HG03460 (cell line): ENCODE measurements at regions not wholly inside any gene's neighbourhood (a gene's known extent, or its start where the extent isn't known, plus 50 kb on each side); places are given as distances from the start of the nearest gene placed in this dataset.

Experiments
- ATAC-seq: cut with Tn5 transposase; IDR thresholded peaks from one replicate; pipeline ENCODE4 v1.9.1; 2021; ENCODE audit not compliant: unreplicated experiment

DNA sequence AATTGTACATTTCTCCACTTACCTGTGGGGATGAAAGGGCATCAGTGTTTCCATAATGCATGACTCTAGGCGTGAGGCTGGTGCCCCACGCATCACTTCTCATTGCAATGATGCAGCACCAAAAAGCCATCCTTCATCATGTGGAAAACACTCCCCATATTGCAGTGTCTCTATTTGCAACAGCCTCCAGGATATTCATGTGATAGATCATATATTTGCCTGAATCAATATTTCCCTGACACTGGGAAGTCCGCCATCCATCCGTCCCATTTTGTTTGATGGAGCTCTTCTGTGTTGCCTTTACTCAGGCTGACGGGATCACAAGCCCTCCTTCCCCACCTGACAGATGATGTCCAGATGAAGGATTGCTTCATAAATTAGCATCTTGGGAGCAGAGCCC lies 74.5 kb upstream of the CAMK1G start:
- ATAC-seq = no peak

DNA sequence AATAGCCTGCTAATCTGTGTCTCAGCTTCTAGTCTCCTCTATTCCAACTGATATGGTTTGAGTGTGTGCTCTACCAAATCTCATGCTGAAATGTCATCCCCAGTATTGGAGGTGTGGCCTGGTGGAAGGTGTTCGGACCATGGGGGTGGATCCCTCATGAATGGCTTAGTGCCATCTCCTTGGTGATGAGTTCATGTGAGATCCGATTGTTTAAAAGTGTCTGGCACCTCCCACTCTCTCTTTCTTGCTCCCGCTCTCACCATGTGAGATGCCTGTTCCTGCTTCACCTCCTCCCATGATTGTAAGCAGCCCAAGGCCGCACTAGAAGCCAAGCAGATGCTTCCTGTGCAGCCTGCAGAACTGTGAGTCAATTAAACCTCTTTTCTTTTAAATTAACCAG lies 73.5 kb upstream of the CAMK1G start:
- ATAC-seq = no peak

DNA sequence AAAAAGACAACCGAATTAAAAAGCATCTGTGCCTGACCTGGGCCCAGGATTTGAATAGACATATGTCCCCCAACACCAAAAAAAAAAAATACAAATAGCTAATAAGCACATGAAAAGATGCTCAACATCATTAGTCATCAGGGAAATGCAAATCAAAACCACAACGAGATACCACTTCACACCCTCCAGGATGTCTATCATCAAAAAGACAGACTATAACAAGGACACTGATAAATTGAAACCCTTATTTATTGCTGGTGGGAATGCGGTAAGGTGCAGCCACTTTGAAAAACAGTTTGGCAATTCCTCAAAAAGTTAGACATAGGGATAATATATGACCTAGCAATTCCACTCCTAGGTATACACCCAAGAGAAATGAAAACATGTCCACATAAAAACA lies 72.3 kb upstream of the CAMK1G start:
- ATAC-seq = no peak

DNA sequence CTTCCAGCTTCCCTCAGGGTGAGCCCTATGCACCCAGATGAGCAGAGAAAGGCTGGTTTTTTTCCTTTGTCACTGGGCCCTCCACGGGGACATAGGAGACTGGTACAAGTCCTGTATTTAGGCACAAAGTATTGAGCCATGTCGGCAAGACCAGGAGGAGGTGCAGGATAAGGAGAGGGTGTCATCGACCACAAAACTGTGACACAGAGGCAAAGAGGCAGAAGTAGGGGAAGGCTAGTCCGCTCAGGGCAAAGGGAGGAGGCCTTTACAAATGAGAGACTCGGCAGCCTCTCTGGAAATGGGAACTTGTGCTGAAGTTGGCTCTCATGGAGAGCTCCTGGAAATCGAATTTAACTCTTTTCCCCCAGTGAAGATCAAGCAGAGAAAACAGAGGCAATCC lies 70.7 kb upstream of the CAMK1G start:
- no peak for ATAC-seq

DNA sequence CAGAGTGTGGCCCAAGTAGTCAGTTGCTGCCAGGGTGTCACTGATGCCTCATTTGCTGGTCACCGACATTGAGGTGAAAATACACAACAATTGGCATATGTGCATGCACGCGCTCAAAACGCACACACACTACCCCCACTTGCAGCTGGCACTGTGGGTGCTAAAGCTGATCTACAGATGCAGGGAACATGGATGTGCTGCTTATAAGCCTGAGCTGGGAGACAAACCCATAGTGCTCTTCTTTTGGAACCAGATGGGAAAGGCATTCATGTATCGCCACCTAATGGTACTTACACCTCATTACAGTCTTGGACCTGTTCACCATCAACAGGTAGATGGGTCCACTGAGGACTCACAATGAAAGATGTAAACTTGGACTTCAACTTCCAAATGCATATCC lies 70.3 kb upstream of the CAMK1G start:
- ATAC-seq = no peak

DNA sequence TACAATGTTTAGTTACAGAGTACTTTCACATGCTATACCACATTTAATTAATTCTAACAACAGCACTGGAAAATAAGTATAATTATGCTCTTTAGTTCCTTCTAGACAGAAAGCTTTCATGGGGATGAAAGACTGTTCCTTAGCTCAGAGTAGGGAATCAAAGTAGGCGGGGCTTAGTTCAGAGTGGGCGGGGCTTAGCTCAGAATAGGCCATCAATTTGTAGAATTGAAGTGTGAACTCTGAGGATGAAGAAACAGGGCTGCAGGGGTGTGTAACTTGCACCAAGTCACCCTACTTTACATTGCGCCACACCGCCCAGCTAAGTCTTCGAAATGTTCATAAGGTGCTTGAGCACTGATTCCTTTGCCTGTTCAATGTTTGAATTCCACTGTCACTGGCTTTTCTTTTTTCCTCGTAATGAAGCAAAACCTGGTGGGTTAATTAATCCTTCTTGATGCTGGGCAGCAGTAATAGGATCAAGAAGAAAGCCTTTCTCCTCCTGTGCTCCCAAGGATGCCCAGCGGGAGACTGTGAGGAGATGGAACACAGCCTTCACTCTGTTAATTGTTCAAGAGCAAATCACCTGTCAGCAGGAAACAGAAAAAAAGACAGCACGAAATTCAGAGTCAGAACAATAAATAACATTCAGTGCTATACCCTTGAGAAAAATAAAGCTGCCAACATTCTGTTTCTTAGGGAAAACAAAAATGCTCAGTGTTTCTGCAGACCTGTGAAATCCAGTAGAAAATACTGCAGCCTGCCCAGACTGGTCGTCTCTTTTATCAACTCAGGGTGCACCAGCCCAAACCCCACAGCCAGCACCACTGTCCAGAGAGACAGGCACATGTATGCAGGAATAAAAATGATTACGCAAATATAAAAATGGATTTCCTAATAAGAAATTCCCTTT lies 66.5 kb upstream of the CAMK1G start:
- ATAC-seq = no peak

DNA sequence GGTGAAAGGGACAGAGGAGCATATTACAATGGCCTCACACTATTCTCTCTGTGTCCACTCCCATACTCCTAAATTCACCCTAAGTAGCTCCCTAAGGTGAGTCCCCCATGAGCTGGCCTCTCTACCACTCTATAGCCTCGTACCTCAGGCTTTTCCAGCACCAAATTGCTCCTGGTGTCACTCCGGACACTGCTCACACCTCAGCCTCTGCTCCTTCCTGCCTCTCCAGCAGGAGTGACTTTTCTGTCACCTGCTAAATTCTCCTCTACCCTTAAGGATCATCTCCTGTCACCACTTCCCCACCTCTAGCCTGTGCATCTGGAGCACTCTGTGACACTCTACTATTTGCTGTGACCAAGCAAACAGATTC lies 65.8 kb upstream of the CAMK1G start:
- no peak for ATAC-seq

DNA sequence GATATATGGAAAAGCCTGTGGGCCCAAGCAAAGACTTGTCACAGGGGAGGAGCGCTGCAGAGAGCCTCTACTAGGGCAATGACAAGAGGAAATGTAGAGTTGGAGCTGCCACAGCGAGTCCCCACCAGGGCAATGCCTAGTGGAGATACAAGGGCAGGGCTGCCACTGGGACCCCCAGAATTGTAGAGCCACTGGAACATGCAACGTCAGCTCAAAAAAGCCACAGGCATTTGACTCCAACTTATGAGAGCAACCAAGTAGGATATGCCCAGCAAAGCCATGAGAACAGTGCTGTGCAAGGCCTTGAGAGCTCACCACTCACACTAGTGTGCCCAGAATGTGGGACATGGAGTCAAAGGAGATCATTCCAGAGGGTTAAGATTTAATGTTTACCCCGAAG lies 63.7 kb upstream of the CAMK1G start:
- no peak for ATAC-seq

DNA sequence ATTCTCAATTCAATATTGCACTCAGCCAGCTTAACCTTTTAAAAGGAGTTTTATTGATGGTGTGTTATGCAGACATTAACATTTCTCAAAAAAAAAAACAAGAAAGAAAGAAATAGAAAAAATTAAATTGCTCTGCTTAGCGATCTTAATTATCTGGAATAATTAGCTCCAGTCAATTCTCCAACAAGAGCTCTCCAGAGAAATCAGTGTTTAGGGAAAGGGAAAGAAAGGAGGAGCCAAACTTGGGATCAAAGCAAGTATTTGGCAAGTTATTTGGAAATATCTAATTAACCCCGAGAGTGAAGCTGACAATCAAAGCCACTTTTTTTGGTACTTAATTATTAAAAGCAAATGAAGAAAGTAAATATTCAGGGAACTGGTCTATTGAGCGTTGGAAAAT lies 60.7 kb upstream of the CAMK1G start:
- ATAC-seq = no peak

DNA sequence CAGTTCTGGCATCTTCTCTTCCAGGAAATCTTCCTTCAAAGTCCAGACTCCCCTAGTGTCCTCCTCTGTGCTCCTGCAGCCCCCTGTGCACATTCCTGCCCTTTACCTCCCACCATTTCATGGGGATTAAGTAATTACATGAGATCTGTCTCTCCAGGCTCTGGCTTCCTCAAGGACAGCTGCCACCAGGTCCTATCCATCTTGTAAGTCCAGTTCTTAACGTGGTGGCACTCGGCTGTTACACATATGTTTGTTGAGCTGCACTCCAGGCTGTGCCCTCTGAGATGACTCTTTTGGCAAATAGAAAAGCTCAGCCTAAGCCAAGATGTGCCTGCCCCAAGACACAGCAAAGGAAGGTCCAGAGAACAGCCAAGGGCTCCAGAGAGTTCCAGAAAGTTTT lies 57.4 kb upstream of the CAMK1G start:
- ATAC-seq = no peak

DNA sequence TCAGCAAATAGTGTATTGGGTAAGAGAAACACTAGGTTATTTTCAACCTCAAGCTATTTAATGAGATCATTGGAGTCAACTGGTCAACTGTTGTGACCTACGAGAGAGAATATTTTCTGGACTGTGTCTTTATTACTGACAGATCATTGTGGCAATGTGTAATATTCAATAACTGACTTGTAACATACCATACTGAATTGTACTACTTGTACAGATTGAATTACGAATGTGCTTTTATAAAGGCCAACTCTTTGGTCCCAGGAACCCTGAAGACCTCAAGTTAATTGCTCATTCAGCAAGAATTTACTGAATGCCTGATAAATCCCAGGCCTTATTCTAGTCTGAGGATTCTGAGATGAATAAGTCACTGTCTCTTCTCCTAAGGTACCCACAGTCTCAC lies 56.1 kb upstream of the CAMK1G start:
- no peak for ATAC-seq

DNA sequence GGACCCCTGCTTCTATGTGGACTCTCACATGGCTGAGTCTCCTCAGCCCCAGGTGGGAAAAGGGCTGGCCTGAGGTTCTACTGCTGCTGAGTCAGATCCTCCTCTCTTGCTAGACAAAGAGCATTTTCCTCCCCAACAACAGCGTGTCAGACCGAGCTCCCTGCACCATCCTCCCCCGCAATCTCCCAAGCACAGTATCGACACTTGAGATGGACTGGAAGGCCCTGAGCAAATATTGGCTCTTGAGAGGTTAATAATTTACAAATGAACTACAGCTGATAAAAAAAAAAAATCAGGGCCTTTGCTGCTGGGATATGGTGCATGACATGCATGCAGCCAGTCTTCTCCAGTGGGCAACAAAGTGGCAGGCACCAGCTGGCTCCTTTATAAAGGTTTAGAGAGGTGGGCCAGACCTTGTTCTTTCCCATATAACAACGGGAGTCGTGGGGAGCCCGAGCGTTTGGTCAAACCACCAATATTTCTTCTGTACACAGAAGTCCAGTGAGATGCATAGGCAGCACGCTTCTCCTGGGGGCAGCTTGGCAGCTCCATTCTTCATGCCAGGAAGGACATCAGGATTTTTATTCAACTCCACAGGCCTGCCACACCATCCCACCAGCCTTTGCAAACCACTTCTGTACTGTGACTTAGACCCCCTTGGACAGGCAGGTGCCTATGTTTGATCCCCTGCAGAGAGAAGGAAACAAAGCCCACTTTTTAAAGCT lies 55.4 kb upstream of the CAMK1G start:
- ATAC-seq = no peak

DNA sequence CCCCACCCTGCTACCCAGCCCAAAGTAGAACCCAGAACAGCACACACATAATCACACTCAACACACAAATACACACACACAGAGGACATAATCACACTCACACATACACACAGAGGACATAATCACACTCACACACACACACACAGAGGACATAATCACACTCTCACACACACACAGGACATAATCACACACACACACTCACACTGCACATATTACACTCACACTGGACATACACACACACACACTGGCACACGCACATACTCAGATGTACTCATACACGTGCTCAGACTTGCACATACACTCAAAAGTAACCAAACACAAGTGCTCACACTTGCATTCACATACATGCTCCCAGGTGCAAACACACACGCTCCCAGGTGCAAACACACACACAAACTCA lies 54.3 kb upstream of the CAMK1G start:
- ATAC-seq = no peak

DNA sequence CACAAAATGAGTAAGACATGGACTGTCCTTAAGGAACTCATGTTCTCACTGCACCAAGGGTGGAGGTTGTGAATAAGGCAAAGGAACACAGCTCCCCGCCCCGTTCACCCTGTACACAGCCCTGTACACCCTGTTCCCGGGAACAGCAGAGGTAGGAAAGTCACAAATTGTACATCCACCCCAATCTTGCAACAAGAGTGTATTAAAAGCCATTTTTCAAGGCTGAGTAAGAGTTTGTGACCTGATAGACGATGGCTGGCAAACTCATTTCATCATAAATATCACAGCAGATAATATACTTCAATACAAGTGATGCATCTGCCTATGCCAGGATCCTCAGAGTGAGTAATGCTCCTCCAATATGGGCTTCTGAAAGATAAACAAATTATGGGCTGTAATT lies 52.5 kb upstream of the CAMK1G start:
- ATAC-seq = no peak

DNA sequence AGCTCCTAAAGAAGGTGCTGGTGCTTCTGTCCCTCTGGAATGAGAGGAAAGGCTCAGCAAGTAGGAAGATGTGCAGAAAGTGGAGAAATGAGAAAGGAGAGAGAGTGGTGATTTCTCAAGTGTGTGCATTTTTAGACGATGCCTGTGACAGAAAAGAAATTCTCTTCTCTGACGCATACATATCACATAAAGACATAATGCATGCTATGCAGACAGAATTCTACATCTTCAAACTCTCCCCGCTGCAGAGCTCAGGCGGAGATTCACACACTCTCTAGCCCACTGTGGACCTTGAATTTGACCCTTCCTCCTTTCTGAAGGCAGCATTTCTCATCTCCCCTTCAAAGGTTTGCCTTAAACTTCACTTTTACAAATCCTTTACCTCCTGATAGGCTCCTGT lies 52.0 kb upstream of the CAMK1G start:
- ATAC-seq = no peak
